WTC11 (cell line): ENCODE measurements at regions not wholly inside any gene's neighbourhood (a gene's known extent, or its start where the extent isn't known, plus 50 kb on each side); places are given as distances from the start of the nearest gene placed in this dataset.

Source experiments
- CREB1 ChIP-seq: sonication (generic); formaldehyde crosslinking; IDR thresholded peaks from 2 replicates; pipeline ENCODE4 v1.8.0; 2023; ENCODE audit warnings: mild to moderate bottlenecking, missing genetic modification reagents
- CTCF ChIP-seq: fragments of 200-600 bp; IDR thresholded peaks from 2 replicates; pipeline ENCODE4 v1.8.0; 2022; ENCODE audit warnings: antibody characterized with exemption
- FOXJ3 ChIP-seq: sonication (generic); formaldehyde crosslinking; IDR thresholded peaks from 2 replicates; pipeline ENCODE4 v1.9.0; 2021; ENCODE audit warnings: missing genetic modification reagents, mild to moderate bottlenecking, borderline replicate concordance
- FOXP1 ChIP-seq: sonication (generic); formaldehyde crosslinking; IDR thresholded peaks from 2 replicates; pipeline ENCODE4 v1.8.0; 2022; ENCODE audit warnings: missing genetic modification reagents, mild to moderate bottlenecking, moderate library complexity, borderline replicate concordance
- MYBL2 ChIP-seq: sonication (generic); formaldehyde crosslinking; IDR thresholded peaks from 2 replicates; pipeline ENCODE4 v1.8.1; 2023; ENCODE audit warnings: mild to moderate bottlenecking, moderate library complexity, missing genetic modification reagents
- SMAD4 ChIP-seq: sonication (generic); formaldehyde crosslinking; IDR thresholded peaks from 2 replicates; pipeline ENCODE4 v1.8.0; 2022; ENCODE audit warnings: mild to moderate bottlenecking, missing genetic modification reagents
- ZNF121 ChIP-seq: sonication (generic); formaldehyde crosslinking; IDR thresholded peaks from 2 replicates; pipeline ENCODE4 v1.8.0; 2023; ENCODE audit warnings: missing genetic modification reagents
- ZSCAN18 ChIP-seq: fragments of 250-450 bp; sonication (Bioruptor Pico); IDR thresholded peaks from 2 replicates; pipeline ENCODE4 v2.1.2; 2022; ENCODE audit warnings: mild to moderate bottlenecking, moderate library complexity

- TF ChIP-seq FOXP1 (CRISPR knock-in tag) (no peak), CTCF (no peak), ZNF121 (CRISPR knock-in tag) (no peak), MYBL2 (no peak), SMAD4 (no peak), ZSCAN18 (CRISPR knock-in tag) (no peak), CREB1 (CRISPR knock-in tag) (no peak), FOXJ3 (CRISPR knock-in tag) (no peak)
Observed at GRCh38 chr10:128687408-128687807, 561.2 kb upstream of the MKI67 start.
